ENCODE measurements at regions not wholly inside any gene's neighbourhood (a gene's known extent, or its start where the extent isn't known, plus 50 kb on each side); places are given as distances from the start of the nearest gene placed in this dataset.

DNA sequence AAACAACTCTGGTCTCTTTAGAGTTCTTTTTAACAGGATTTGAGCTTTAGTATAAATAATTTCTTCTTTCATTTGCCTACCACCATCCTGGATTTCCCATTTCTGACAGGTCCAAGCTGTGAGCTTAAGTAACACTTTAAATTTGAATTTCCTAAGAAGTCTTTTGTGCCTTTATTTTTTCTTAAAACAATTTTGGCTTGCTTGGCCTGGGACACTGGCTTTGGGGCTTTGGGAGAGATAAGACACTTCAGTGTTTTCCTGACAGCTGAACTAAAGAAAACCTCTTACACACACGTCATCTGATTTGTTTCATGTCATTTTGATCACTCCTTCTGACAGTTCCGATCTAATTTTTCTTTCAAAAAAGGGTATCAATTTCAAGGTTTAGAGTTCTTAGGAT lies 121.3 kb upstream of the BMPER start:
- TF ChIP-seq, protein P1, sequence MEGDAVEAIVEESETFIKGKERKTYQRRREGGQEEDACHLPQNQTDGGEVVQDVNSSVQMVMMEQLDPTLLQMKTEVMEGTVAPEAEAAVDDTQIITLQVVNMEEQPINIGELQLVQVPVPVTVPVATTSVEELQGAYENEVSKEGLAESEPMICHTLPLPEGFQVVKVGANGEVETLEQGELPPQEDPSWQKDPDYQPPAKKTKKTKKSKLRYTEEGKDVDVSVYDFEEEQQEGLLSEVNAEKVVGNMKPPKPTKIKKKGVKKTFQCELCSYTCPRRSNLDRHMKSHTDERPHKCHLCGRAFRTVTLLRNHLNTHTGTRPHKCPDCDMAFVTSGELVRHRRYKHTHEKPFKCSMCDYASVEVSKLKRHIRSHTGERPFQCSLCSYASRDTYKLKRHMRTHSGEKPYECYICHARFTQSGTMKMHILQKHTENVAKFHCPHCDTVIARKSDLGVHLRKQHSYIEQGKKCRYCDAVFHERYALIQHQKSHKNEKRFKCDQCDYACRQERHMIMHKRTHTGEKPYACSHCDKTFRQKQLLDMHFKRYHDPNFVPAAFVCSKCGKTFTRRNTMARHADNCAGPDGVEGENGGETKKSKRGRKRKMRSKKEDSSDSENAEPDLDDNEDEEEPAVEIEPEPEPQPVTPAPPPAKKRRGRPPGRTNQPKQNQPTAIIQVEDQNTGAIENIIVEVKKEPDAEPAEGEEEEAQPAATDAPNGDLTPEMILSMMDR (IDR thresholded peaks at IDR 0.05): no peak
- TF ChIP-seq POLR2A (IDR thresholded peaks at IDR 0.05): no peak

Measured in esophagus squamous epithelium (tissue), 4 donors.